Fibroblast of pulmonary artery (primary cell): ENCODE measurements at regions not wholly inside any gene's neighbourhood (a gene's known extent, or its start where the extent isn't known, plus 50 kb on each side); places are given as distances from the start of the nearest gene placed in this dataset.

Source experiments
- DNase-seq: peaks from one replicate; pipeline ENCODE4 v3.0.0-alpha.2; 2010; ENCODE audit warnings: low read depth
- H3K4me3 ChIP-seq: replicated peaks from 2 replicates; pipeline ENCODE4 v1.5.1; 2011; ENCODE audit warnings: low read depth, mild to moderate bottlenecking, control low read depth, low read length, moderate library complexity
- CTCF ChIP-seq: IDR thresholded peaks from 2 replicates; pipeline ENCODE4 v1.5.1; 2011; ENCODE audit warnings: mild to moderate bottlenecking, control low read depth, low read length, inconsistent platforms; ENCODE audit errors: missing control alignments

GRCh38 chr2:195537811-195538210 lies 119.2 kb upstream of the SLC39A10 start:
- no peak overlapping the region for H3K4me3 ChIP-seq
- TF ChIP-seq CTCF = no peak
- no peak for DNase-seq

DNA sequence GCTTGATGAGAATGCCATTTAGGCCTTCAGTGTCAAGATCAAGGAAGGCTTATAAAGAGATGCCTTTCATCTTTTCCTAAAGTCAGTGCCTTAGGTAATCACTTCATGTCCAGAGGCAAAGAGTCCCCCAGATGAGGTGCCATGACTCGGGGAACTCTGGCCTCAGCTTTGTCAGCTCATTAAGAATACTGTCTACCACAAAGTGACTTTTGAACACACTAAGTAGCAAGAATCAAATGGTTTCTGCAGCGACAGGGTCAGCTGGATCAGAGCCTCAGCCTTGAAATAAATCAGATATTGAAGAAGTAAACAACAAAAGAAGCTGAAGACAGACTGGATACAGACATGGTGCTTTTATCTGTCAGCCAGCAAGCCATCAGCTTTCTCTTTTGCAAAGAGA lies 120.1 kb upstream of the SLC39A10 start:
- H3K4me3 ChIP-seq = no peak overlapping the region
- no peak for TF ChIP-seq CTCF
- no peak for DNase-seq

DNA sequence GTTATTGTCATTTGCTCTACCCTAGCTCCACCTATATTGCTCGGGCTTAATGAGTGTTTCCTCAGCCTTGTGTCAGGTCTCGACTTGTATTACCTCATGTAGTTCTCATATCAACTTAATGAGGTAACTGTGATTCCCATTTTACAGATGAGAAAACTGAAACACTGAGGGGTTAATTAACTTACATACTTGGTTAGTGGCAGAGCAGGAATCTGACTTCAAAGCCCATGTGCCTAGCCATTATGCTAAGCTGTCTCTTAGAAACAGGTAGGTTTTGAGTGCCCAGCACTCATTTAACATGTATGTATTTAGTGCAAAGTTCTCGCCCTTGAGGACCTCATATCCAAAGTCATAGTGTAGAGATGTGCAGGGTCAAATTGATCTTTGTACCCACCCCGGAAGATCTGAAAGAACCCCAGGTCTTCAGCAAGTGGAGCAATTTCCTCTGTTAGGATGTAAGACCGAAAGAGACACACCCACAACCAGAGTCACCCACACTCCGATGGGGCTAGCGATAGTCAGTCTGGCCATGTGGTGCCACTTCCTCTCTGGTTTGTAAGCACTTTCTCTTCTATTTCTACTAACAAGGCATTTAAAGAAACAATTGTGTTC lies 121.0 kb upstream of the SLC39A10 start:
- no peak for DNase-seq
- H3K4me3 ChIP-seq = no peak overlapping the region
- TF ChIP-seq CTCF = no peak

DNA sequence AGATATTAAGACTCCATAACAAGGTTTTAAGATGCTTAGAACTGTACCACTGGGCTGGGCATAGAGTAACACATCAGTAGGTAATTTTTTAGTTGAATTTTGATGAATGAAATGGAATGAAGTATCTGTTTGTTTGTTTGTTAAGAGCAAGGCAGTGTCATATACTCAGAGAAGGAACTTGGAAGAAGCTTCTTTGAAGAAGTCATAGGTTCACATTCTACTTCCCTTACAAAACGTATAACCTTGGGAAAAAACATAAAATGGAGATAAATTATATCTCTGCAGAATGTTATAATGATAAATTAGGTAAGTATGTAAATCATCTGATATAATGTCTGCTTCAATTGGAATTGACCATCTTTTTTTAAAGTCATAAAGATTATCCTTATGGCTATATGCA lies 122.1 kb upstream of the SLC39A10 start:
- no peak for TF ChIP-seq CTCF
- no peak for DNase-seq
- H3K4me3 ChIP-seq = no peak overlapping the region

DNA sequence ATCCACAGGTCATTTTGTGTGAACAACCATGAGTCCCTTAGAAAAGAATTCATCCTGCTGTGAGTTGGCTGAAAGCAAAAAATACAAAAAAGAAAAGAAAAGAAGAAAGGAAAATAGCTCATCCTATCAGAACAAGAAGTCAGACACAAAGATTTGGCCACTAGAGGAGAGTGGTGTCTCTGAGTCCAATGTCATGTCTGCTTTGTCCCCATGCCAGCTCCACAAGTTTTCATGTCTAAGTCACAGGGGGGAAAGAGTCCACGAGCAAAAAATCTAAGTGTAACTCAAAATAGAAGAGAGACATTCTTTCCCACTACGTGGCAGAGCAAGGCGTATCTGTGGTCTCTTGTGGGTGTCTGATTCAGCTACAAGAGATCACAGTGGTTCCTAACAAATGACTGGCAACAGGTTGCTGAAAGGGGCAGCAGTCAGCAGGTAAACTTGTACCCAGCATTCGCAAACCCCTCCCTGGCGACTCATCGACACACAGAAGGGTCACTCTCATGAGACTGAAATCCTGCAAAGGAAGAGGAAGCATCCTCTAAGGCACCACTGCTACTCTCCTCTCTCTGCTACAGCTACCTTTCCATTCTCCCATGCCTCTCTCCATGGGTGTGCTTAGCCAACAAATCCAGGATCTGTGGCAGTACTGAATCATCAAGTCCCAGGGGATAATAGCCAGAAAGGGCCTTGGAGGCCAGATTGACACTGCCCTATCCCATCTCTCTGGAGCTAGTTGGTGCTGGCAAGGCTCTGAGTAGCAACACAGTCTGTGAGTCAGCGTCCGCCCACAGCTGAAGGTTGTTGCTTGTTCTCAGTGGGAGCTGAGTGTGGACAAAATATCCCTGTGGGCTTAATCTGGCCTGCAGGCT lies 123.0 kb upstream of the SLC39A10 start:
- peak; percentile 89 for DNase-seq
- no peak overlapping the region for H3K4me3 ChIP-seq
- no peak for TF ChIP-seq CTCF

DNA sequence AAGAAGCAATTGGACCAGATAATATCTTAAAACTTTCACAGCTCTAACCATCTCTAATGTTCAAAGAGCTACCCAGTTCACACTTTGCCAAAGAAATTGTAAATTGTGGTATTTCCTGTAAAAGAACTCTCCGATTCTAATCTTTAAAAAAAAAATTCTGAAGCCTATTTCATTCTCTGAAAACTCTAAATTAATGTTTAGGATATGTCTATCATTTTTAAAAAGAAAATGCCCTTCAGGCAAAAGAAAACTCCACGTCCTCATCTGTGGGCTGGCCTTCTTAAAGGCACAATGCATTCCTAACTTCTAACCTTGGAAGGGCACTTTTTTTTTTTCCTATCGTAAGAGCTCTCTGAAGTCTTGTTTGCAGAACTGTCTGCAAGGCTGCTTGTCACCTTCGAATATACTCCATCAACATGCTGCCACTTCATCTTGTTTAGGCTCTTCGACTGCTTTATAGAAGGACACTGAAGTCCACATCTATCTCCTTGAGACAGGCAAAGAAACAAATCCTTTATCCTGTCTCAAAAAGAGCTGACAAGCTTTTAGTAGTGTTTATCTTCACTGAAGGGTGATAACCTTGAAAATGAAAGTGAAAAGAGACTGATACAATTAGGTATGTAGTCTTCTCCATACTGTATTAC lies 124.3 kb upstream of the SLC39A10 start:
- H3K4me3 ChIP-seq = peak overlapping the region; percentile 10
- peak; percentile 44 for DNase-seq

More for the DNA sequence above, 124.3 kb upstream of the SLC39A10 start:
- TF ChIP-seq CTCF = no peak
